GM19397 (cell line): ENCODE measurements at regions not wholly inside any gene's neighbourhood (a gene's known extent, or its start where the extent isn't known, plus 50 kb on each side); places are given as distances from the start of the nearest gene placed in this dataset.
"Not testable (repeated sequence)": the region's sequence is repeated elsewhere in the genome, so short reads cannot be mapped to it uniquely, and the experiment has no call there.

ENCODE experiments used
- ATAC-seq: cut with Tn5 transposase; IDR thresholded peaks from one replicate; pipeline ENCODE4 v1.9.1; 2021; ENCODE audit warnings: mild to moderate bottlenecking, moderate library complexity; ENCODE audit not compliant: unreplicated experiment

GRCh38 chr22:46039535-46039934 lies 62.6 kb upstream of the WNT7B start:
- no peak for ATAC-seq

GRCh38 chr22:46040471-46041465 lies 63.8 kb upstream of the WNT7B start:
- ATAC-seq: no peak

- ATAC-seq: no peak
These were observed 64.7 kb upstream of the WNT7B start for GRCh38 chr22:46041642-46042041.

GRCh38 chr22:46042786-46043185 lies 65.8 kb upstream of the WNT7B start:
- ATAC-seq: no peak

GRCh38 chr22:46043339-46043738 lies 66.4 kb upstream of the WNT7B start:
- no peak for ATAC-seq

GRCh38 chr22:46043816-46044620 lies 67.1 kb upstream of the WNT7B start:
- ATAC-seq: no peak

GRCh38 chr22:46044621-46045458 lies 67.9 kb upstream of the WNT7B start:
- no peak for ATAC-seq

- ATAC-seq: no peak
These were observed 68.7 kb upstream of the WNT7B start for GRCh38 chr22:46045459-46046298.

GRCh38 chr22:46046299-46046685 lies 69.3 kb upstream of the WNT7B start:
- no peak for ATAC-seq

GRCh38 chr22:46047226-46047625 lies 70.3 kb upstream of the WNT7B start:
- ATAC-seq: no peak

- no peak for ATAC-seq
These were observed 71.1 kb upstream of the WNT7B start for GRCh38 chr22:46047841-46048595.

GRCh38 chr22:46048661-46049060 lies 71.7 kb upstream of the WNT7B start:
- not testable (repeated sequence) for ATAC-seq

- ATAC-seq: no peak
These were observed 72.9 kb upstream of the WNT7B start for GRCh38 chr22:46049726-46050450.

GRCh38 chr22:46050451-46050845 lies 73.5 kb upstream of the WNT7B start:
- ATAC-seq: no peak

GRCh38 chr22:46050916-46051614 lies 74.1 kb upstream of the WNT7B start:
- ATAC-seq: no peak

- no peak for ATAC-seq
These were observed 74.7 kb upstream of the WNT7B start for GRCh38 chr22:46051646-46052045.

- no peak for ATAC-seq
These were observed 75.4 kb upstream of the WNT7B start for GRCh38 chr22:46052331-46052771.
